SK-N-MC (cell line): ENCODE measurements at regions not wholly inside any gene's neighbourhood (a gene's known extent, or its start where the extent isn't known, plus 50 kb on each side); places are given as distances from the start of the nearest gene placed in this dataset.
"Not testable (repeated sequence)": the region's sequence is repeated elsewhere in the genome, so short reads cannot be mapped to it uniquely, and the experiment has no call there.

Experiments
- DNase-seq: peaks from one replicate; pipeline ENCODE4 v3.0.0-alpha.2; 2011; ENCODE audit warnings: low read depth, low spot score
- H3K27ac ChIP-seq: fragments of 200-600 bp; sonication (generic); 2 replicates; pipeline ENCODE4 v1.5.1; 2016; ENCODE audit warnings: mixed run types
- H3K36me3 ChIP-seq: fragments of 200-600 bp; sonication (generic); 2 replicates; pipeline ENCODE4 v1.6.1; 2017; ENCODE audit warnings: antibody characterized with exemption, low read length, mixed read lengths; ENCODE audit not compliant: insufficient read depth
- H3K4me3 ChIP-seq: fragments of 200-600 bp; sonication (generic); 2 replicates; pipeline ENCODE4 v1.5.1; 2016
- H3K9ac ChIP-seq: fragments of 200-600 bp; sonication (generic); 2 replicates; pipeline ENCODE4 v1.8.0; 2017; ENCODE audit warnings: mixed run types, mixed read lengths; ENCODE audit not compliant: insufficient read length
- H3K9me3 ChIP-seq: fragments of 200-600 bp; sonication (generic); 2 replicates; pipeline ENCODE4 v1.6.1; 2017; ENCODE audit warnings: low read depth, mild to moderate bottlenecking, antibody characterized with exemption, low read length, moderate library complexity, mixed read lengths
- EZH2 ChIP-seq: fragments of 200-600 bp; sonication (generic); IDR thresholded peaks from one replicate; pipeline ENCODE4 v1.6.1; 2017; ENCODE audit warnings: antibody characterized with exemption
- FOXP2 ChIP-seq: optimal IDR thresholded peaks from 2 replicates; pipeline ENCODE3; 2011; ENCODE audit warnings: mild to moderate bottlenecking, moderate library complexity; ENCODE audit not compliant: insufficient read depth; ENCODE audit errors: extremely low read length, control extremely low read depth
- POLR2AphosphoS5 ChIP-seq: IDR thresholded peaks from 2 replicates; pipeline ENCODE4 v1.6.1; 2012; ENCODE audit warnings: mild to moderate bottlenecking, low read depth, low read length, borderline replicate concordance

- Histone ChIP-seq H3K9me3 (no peaks in the 10 kb centered on the region), H3K4me3 (peak overlapping the region; percentile 34), H3K36me3 (no peaks in the 10 kb centered on the region), H3K27ac (peak overlapping the region; percentile 73), H3K9ac (peak overlapping the region; percentile 33)
- TF ChIP-seq EZH2: no peak
- TF ChIP-seq POLR2AphosphoS5: peak; percentile 41; the same call in 1 of the 2 replicates
- DNase-seq: peak; percentile 77
Measured at GRCh38 chr1:186255266-186255665, 119.8 kb downstream of the TPR start.

- Histone ChIP-seq H3K27ac (no peak overlapping the region), H3K9me3 (no peaks in the 10 kb centered on the region), H3K36me3 (no peaks in the 10 kb centered on the region), H3K9ac (no peak overlapping the region), H3K4me3 (no peak overlapping the region)
- TF ChIP-seq POLR2AphosphoS5 (no peak), EZH2 (no peak), FOXP2 (no peak)
- no peak for DNase-seq
Measured at GRCh38 chr1:186250529-186250928, 124.5 kb downstream of the TPR start.

- H3K4me3 ChIP-seq, H3K27ac ChIP-seq, H3K9me3 ChIP-seq, H3K36me3 ChIP-seq, H3K9ac ChIP-seq, DNase-seq: not testable (repeated sequence)
Measured at GRCh38 chr1:186248608-186249007, 126.4 kb downstream of the TPR start.

- no peaks in the 10 kb centered on the region for H3K9me3 ChIP-seq
- H3K9ac ChIP-seq: no peak overlapping the region
- H3K4me3 ChIP-seq: no peak overlapping the region
- H3K27ac ChIP-seq: no peak overlapping the region
- TF ChIP-seq POLR2AphosphoS5 (no peak), EZH2 (no peak), FOXP2 (no peak)
- no peaks in the 10 kb centered on the region for H3K36me3 ChIP-seq
- no peak for DNase-seq
Measured at GRCh38 chr1:186244825-186245224, 130.2 kb downstream of the TPR start.
